GM12892 (cell line): ENCODE measurements at regions not wholly inside any gene's neighbourhood (a gene's known extent, or its start where the extent isn't known, plus 50 kb on each side); places are given as distances from the start of the nearest gene placed in this dataset.

Source experiments
- POLR2A ChIP-seq: IDR thresholded peaks from 2 replicates; pipeline ENCODE4 v1.6.1; 2011; ENCODE audit warnings: low read depth, low read length, control low read depth
- POLR2AphosphoS5 ChIP-seq: IDR thresholded peaks from 2 replicates; pipeline ENCODE4 v1.6.1; 2011; ENCODE audit warnings: low read depth, low read length, control low read depth
- TAF1 ChIP-seq: IDR thresholded peaks from 2 replicates; pipeline ENCODE4 v1.6.1; 2011; ENCODE audit warnings: low read depth, mild to moderate bottlenecking, control low read depth, low read length, borderline replicate concordance

DNA sequence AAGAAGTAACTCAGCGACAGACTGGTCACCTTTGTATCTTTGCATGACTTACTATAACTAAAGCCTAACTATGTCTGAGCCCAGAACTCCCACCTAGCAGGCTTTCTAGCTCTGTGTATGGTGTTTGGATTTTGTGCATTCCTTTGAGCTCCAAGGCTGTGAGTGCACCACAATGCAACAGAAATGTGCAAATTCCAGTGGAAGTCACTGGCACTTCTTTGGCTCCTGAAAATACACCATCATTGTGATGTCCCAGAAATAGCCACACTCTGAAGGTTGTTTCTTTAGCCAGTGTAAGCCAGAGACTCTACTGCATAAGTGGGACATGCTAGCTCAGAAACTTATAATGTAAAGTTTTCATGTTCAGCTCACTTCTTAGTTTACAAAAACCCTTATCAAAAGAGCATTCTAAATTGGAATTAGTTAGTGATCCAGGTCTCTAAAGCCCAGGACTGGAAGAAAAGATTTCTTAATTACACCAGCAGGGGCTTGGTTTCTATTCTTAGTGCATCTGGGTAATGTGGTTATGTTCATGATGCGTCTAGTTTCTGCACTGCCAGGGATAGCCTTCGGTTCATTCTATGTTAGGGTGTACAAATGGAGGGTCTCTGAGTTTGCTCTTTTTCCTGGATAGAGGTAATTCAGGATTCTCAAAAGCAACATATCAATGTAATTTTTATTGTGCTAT lies 1239.5 kb upstream of the ZEB2 start:
- TF ChIP-seq POLR2A = no peak
- no peak for TF ChIP-seq POLR2AphosphoS5
- no peak for TF ChIP-seq TAF1
